Liver (tissue), 8 donors: ENCODE measurements at regions not wholly inside any gene's neighbourhood (a gene's known extent, or its start where the extent isn't known, plus 50 kb on each side); places are given as distances from the start of the nearest gene placed in this dataset.

ENCODE experiments used
- DNase-seq: peaks from one replicate; pipeline ENCODE4 v3.0.0-alpha.2; 2017; ENCODE audit warnings: low spot score
- H3K27ac ChIP-seq, 2 donors: one replicate each; pipeline ENCODE4 v1.7.0; 2013; ENCODE audit warnings: inconsistent platforms in 2 of 2, low read length in 2 of 2, control low read depth in 1 of 2, low read depth in 1 of 2, mild to moderate bottlenecking in 1 of 2
- H3K27me3 ChIP-seq, 4 donors: one replicate each; pipeline versions ENCODE4 v1.6.1 to v1.7.0; 2013; ENCODE audit warnings: low read length in 3 of 4, inconsistent platforms in 1 of 4, mild to moderate bottlenecking in 1 of 4, moderate library complexity in 1 of 4; ENCODE audit not compliant: control insufficient read depth in 4 of 4, insufficient read depth in 4 of 4
- H3K36me3 ChIP-seq, 4 donors: one replicate each; pipeline versions ENCODE4 v1.6.1 to v1.7.0; 2013; ENCODE audit warnings: low read length in 3 of 4, mild to moderate bottlenecking in 3 of 4, low read depth in 1 of 4, moderate library complexity in 1 of 4; ENCODE audit not compliant: control insufficient read depth in 4 of 4, insufficient read depth in 3 of 4
- H3K4me1 ChIP-seq, 4 donors: one replicate each; pipeline versions ENCODE4 v1.6.1 to v1.7.0; 2013; ENCODE audit warnings: low read length in 3 of 4, mild to moderate bottlenecking in 3 of 4, moderate library complexity in 1 of 4; ENCODE audit not compliant: control insufficient read depth in 4 of 4, insufficient read depth in 4 of 4
- H3K4me3 ChIP-seq, 3 donors: one replicate each; pipeline versions ENCODE4 v1.6.1 to v1.7.0; 2013; ENCODE audit warnings: low read length in 3 of 3, control low read depth in 1 of 3, low read depth in 1 of 3, mild to moderate bottlenecking in 1 of 3
- H3K9ac ChIP-seq, 2 donors: one replicate each; pipeline ENCODE4 v1.7.0; 2013; ENCODE audit warnings: low read length in 2 of 2, mild to moderate bottlenecking in 2 of 2, moderate library complexity in 2 of 2, control low read depth in 1 of 2, low read depth in 1 of 2
- H3K9me3 ChIP-seq, 4 donors: one replicate each; pipeline versions ENCODE4 v1.6.1 to v1.7.0; 2013; ENCODE audit warnings: low read length in 3 of 4; ENCODE audit not compliant: control insufficient read depth in 4 of 4
- ATF3 ChIP-seq: IDR thresholded peaks from 2 replicates; pipeline ENCODE4 v1.6.1; 2016; ENCODE audit warnings: antibody characterized with exemption
- CTCF ChIP-seq: fragments of 150-350 bp; IDR thresholded peaks from 2 replicates; pipeline ENCODE4 v1.5.1; 2017; ENCODE audit warnings: improper control_type of control experiment, low read depth, low read length; ENCODE audit not compliant: missing input control
- EGR1 ChIP-seq, 2 donors: IDR thresholded peaks; 2 replicates each; pipeline ENCODE4 v1.6.1; 2016 to 2018; ENCODE audit warnings: antibody characterized with exemption in 2 of 2, low read depth in 2 of 2
- FOXA1 ChIP-seq: IDR thresholded peaks from 2 replicates; pipeline ENCODE4 v1.6.1; 2016; ENCODE audit warnings: antibody characterized with exemption
- FOXA2 ChIP-seq: IDR thresholded peaks from 2 replicates; pipeline ENCODE4 v1.6.1; 2016; ENCODE audit warnings: antibody characterized with exemption
- GABPA ChIP-seq, 2 donors: IDR thresholded peaks in 1 of 2; conservative IDR thresholded peaks in 1 of 2; 2 replicates each; pipeline ENCODE4 v1.6.1; 2016; ENCODE audit warnings: antibody characterized with exemption in 2 of 2, mild to moderate bottlenecking in 1 of 2, moderate library complexity in 1 of 2
- HNF4A ChIP-seq, 2 donors: conservative IDR thresholded peaks; 2 replicates each; pipeline ENCODE4 v1.6.1; 2016; ENCODE audit warnings: antibody characterized with exemption in 2 of 2, mild to moderate bottlenecking in 2 of 2
- HNF4G ChIP-seq: IDR thresholded peaks from 2 replicates; pipeline ENCODE4 v1.6.1; 2016; ENCODE audit warnings: antibody characterized with exemption
- MAX ChIP-seq: IDR thresholded peaks from 2 replicates; pipeline ENCODE4 v1.6.1; 2016; ENCODE audit warnings: antibody characterized with exemption
- NR2F2 ChIP-seq: IDR thresholded peaks from 2 replicates; pipeline ENCODE4 v1.6.1; 2016; ENCODE audit warnings: antibody characterized with exemption
- RAD21 ChIP-seq, 2 donors: IDR thresholded peaks; 2 replicates each; pipeline ENCODE4 v1.6.1; 2016; ENCODE audit warnings: antibody characterized with exemption in 2 of 2, mild to moderate bottlenecking in 2 of 2
- REST ChIP-seq: IDR thresholded peaks from 2 replicates; pipeline ENCODE4 v1.6.1; 2016; ENCODE audit warnings: antibody characterized with exemption, mild to moderate bottlenecking
- SP1 ChIP-seq: IDR thresholded peaks from 2 replicates; pipeline ENCODE4 v1.6.1; 2018; ENCODE audit warnings: antibody characterized with exemption, mild to moderate bottlenecking
- YY1 ChIP-seq: IDR thresholded peaks from 2 replicates; pipeline ENCODE4 v1.6.1; 2016; ENCODE audit warnings: antibody characterized with exemption, mild to moderate bottlenecking
- WGBS: extraction: QIAGEN DNeasy Blood & Tissue Kit; methylation state at CpG from one replicate; pipeline ENCODE4 v1.1.7; 2013; 5-methylcytosine and 5-hydroxymethylcytosine counted together
- donor health status: healthy.
- donor health status: healthy.
- donor health status: healthy.
- donor health status: healthy.
- donor health status: healthy.

GRCh38 chr5:72656756-72657513 lies 149.7 kb upstream of the ZNF366 start:
- no peaks in the 10 kb centered on the region for H3K36me3 ChIP-seq
- no peak overlapping the region for H3K27ac ChIP-seq
- no peaks in the 10 kb centered on the region for H3K27me3 ChIP-seq
- TF ChIP-seq GABPA (IDR thresholded peaks at IDR 0.05 in 1 of 2, conservative IDR thresholded peaks at IDR 0.05 in 1 of 2), result no peak
- no peak for TF ChIP-seq EGR1 (IDR thresholded peaks at IDR 0.05; ENCODE audit: low read depth in 2 of 2)
- no peak for TF ChIP-seq FOXA2
- TF ChIP-seq ATF3, result no peak
- WGBS, result 89% methylated on average over 2 of the region's 2 CpGs
- H3K9ac ChIP-seq, result no peak overlapping the region
- H3K4me3 ChIP-seq, result no peak overlapping the region
- no peaks in the 10 kb centered on the region for H3K9me3 ChIP-seq
- H3K4me1 ChIP-seq, result no peaks in the 10 kb centered on the region
- DNase-seq, result no peak

- DNase-seq, result no peak
- Histone ChIP-seq H3K4me3 (no peak overlapping the region), H3K36me3 (no peaks in the 10 kb centered on the region), H3K27ac (no peak overlapping the region), H3K9ac (no peak overlapping the region), H3K9me3 (no peaks in the 10 kb centered on the region), H3K4me1 (no peaks in the 10 kb centered on the region), H3K27me3 (no peaks in the 10 kb centered on the region)
- WGBS, result 88% methylated on average over 4 of the region's 4 CpGs
- TF ChIP-seq RAD21 (IDR thresholded peaks at IDR 0.05) (no peak), YY1 (no peak), FOXA1 (no peak), REST (no peak), HNF4G (no peak), EGR1 (IDR thresholded peaks at IDR 0.05; ENCODE audit: low read depth in 2 of 2) (no peak), CTCF (no peak), SP1 (no peak), GABPA (IDR thresholded peaks at IDR 0.05 in 1 of 2, conservative IDR thresholded peaks at IDR 0.05 in 1 of 2) (no peak)
Measured at GRCh38 chr5:72656331-72656730, 149.1 kb upstream of the ZNF366 start.

- no peaks in the 10 kb centered on the region for H3K36me3 ChIP-seq
- no peaks in the 10 kb centered on the region for H3K4me1 ChIP-seq
- no peaks in the 10 kb centered on the region for H3K9me3 ChIP-seq
- H3K27me3 ChIP-seq, result no peaks in the 10 kb centered on the region
- no peak overlapping the region for H3K27ac ChIP-seq
- WGBS, result 64% methylated on average over 2 of the region's 2 CpGs
- no peak for DNase-seq
- H3K9ac ChIP-seq, result no peak overlapping the region
- no peak overlapping the region for H3K4me3 ChIP-seq
- no peak for TF ChIP-seq HNF4G
- no peak for TF ChIP-seq SP1
- no peak for TF ChIP-seq NR2F2
- TF ChIP-seq CTCF, result no peak
- no peak for TF ChIP-seq MAX
- TF ChIP-seq EGR1 (IDR thresholded peaks at IDR 0.05; ENCODE audit: low read depth in 2 of 2), result no peak
- no peak for TF ChIP-seq FOXA1
- no peak for TF ChIP-seq GABPA (IDR thresholded peaks at IDR 0.05 in 1 of 2, conservative IDR thresholded peaks at IDR 0.05 in 1 of 2)
- no peak for TF ChIP-seq HNF4A (conservative IDR thresholded peaks at IDR 0.05)
- no peak for TF ChIP-seq RAD21 (IDR thresholded peaks at IDR 0.05)
- no peak for TF ChIP-seq REST
Measured at GRCh38 chr5:72654231-72654630, 147.0 kb upstream of the ZNF366 start.
